Medulla oblongata (tissue), 1 donor: ENCODE measurements at regions not wholly inside any gene's neighbourhood (a gene's known extent, or its start where the extent isn't known, plus 50 kb on each side); places are given as distances from the start of the nearest gene placed in this dataset.
"Not testable (repeated sequence)": the region's sequence is repeated elsewhere in the genome, so short reads cannot be mapped to it uniquely, and the experiment has no call there.

Experiments
- DNase-seq: peaks from one replicate; pipeline ENCODE4 v3.0.0-alpha.2; 2015; ENCODE audit errors: extremely low spot score

GRCh38 chr4:79559398-79559797 is 151.4 kb upstream of the GK2 start:
- not testable (repeated sequence) for DNase-seq

GRCh38 chr4:79552311-79552710 is 144.3 kb upstream of the GK2 start:
- DNase-seq = no peak

- DNase-seq = no peak
Measured at GRCh38 chr4:79551555-79551954, 143.5 kb upstream of the GK2 start.

- no peak for DNase-seq
Measured at GRCh38 chr4:79547851-79548250, 139.8 kb upstream of the GK2 start.

- DNase-seq = not testable (repeated sequence)
Measured at GRCh38 chr4:79545292-79545691, 137.3 kb upstream of the GK2 start.

- DNase-seq = no peak
Measured at GRCh38 chr4:79540143-79540542, 132.1 kb upstream of the GK2 start.

GRCh38 chr4:79535516-79535915 is 127.5 kb upstream of the GK2 start:
- no peak for DNase-seq

- DNase-seq = no peak
Measured at GRCh38 chr4:79528241-79528706, 120.2 kb upstream of the GK2 start.

- DNase-seq = no peak
Measured at GRCh38 chr4:79526641-79527565, 118.9 kb upstream of the GK2 start.

- DNase-seq = no peak
Measured at GRCh38 chr4:79516114-79516513, 108.1 kb upstream of the GK2 start.

- no peak for DNase-seq
Measured at GRCh38 chr4:79514621-79515329, 106.7 kb upstream of the GK2 start.

GRCh38 chr4:79513576-79513975 is 105.5 kb upstream of the GK2 start:
- no peak for DNase-seq

- no peak for DNase-seq
Measured at GRCh38 chr4:79512363-79512762, 104.3 kb upstream of the GK2 start.

- DNase-seq = no peak
Measured at GRCh38 chr4:79502081-79502480, 94.1 kb upstream of the GK2 start.

- no peak for DNase-seq
Measured at GRCh38 chr4:79498282-79498681, 90.3 kb upstream of the GK2 start.

- DNase-seq = no peak
Measured at GRCh38 chr4:79497001-79497400, 89.0 kb upstream of the GK2 start.

- DNase-seq = no peak
Measured at GRCh38 chr4:79495447-79495846, 87.4 kb upstream of the GK2 start.

GRCh38 chr4:79492148-79492547 is 84.1 kb upstream of the GK2 start:
- no peak for DNase-seq

GRCh38 chr4:79489506-79489905 is 81.5 kb upstream of the GK2 start:
- no peak for DNase-seq

- DNase-seq = no peak
Measured at GRCh38 chr4:79476196-79476595, 68.2 kb upstream of the GK2 start.

- DNase-seq = no peak
Measured at GRCh38 chr4:79473439-79473724, 65.4 kb upstream of the GK2 start.

GRCh38 chr4:79472693-79473438 is 64.8 kb upstream of the GK2 start:
- no peak for DNase-seq
